Stimulated activated naive B cell treated with anti-CD40 and anti-IgM and Interleukin-4, amounts not matched to agents 10 μg/mL and 1 μg/mL and 100 μg/mL, for 72 hours (primary cell): ENCODE measurements at regions not wholly inside any gene's neighbourhood (a gene's known extent, or its start where the extent isn't known, plus 50 kb on each side); places are given as distances from the start of the nearest gene placed in this dataset.

ENCODE experiments used
- ATAC-seq, 2 donors: fragments of 150-1000 bp; cut with Tn5 transposase; replicated peaks; 2 replicates each; pipeline ENCODE4 v1.10.0; 2021; ENCODE audit warnings: moderate library complexity in 1 of 2
- DNase-seq: peaks from one replicate; pipeline ENCODE4 v3.0.0; 2021
- H3K27ac Mint-ChIP-seq: one replicate; pipeline ENCODE4 v1.8.0; 2022; ENCODE audit warnings: mild to moderate bottlenecking, mixed read lengths
- H3K27me3 Mint-ChIP-seq, 2 donors: one replicate each; pipeline ENCODE4 v1.8.0; 2022; ENCODE audit warnings: mixed read lengths in 2 of 2
- H3K36me3 Mint-ChIP-seq, 2 donors: one replicate each; pipeline ENCODE4 v1.8.0; 2022; ENCODE audit warnings: mixed read lengths in 2 of 2, mild to moderate bottlenecking in 1 of 2
- H3K4me1 Mint-ChIP-seq, 2 donors: one replicate each; pipeline ENCODE4 v1.8.0; 2022; ENCODE audit warnings: mixed read lengths in 2 of 2, mild to moderate bottlenecking in 1 of 2
- H3K4me3 Mint-ChIP-seq, 2 donors: one replicate each; pipeline ENCODE4 v1.8.0; 2022; ENCODE audit warnings: mild to moderate bottlenecking in 2 of 2, mixed read lengths in 2 of 2, moderate library complexity in 1 of 2
- H3K9me3 Mint-ChIP-seq, 2 donors: one replicate each; pipeline ENCODE4 v1.8.0; 2022; ENCODE audit warnings: mixed read lengths in 2 of 2, mild to moderate bottlenecking in 1 of 2

DNA sequence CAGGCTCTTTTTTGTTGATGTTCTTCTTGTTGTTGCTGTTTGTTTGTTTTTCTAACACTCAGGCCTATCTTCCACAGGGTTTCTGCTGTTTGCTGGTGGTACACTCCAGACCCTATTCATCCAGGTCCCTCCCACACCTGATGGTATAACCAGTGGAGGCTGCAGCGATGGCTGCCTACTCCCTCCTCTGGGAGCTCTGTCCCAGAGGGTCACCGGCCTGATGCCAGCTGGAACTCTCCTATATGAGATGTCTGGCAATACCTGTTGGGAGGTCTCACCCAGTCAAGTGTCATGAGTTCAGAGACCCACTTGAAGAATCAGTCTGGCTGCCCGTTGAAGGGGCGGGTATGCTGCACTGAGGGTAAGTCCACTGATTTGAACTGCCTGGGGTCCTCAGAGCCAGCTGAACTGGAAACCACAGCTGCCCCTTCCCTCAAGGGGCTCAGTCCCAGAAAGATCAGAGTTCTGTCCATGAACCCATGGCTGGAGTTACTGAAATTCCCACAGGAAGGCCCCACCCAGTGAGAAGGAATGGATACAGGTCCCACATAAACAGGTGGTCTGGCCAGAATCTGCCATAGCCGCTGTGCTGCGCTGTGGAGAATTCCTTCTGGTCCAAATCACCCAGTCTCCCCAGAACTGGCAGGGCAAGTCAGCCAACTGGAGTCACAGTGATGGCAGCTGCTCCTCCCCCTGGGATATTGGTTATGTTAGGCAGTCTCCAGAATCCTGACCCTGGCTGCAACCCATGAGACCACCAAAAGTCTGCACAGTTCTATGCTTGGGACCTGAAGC, 664.4 kb downstream of the FRK start:
- Mint-ChIP-seq H3K27ac (no peak overlapping the region), H3K36me3 (no peaks in the 10 kb centered on the region), H3K4me1 (no peaks in the 10 kb centered on the region), H3K4me3 (no peak overlapping the region), H3K9me3 (peaks cover 9 to 14% of the 10 kb centered on the region in 2 donors), H3K27me3 (no peaks in the 10 kb centered on the region)
- ATAC-seq (no peak), DNase-seq (no peak)

DNA sequence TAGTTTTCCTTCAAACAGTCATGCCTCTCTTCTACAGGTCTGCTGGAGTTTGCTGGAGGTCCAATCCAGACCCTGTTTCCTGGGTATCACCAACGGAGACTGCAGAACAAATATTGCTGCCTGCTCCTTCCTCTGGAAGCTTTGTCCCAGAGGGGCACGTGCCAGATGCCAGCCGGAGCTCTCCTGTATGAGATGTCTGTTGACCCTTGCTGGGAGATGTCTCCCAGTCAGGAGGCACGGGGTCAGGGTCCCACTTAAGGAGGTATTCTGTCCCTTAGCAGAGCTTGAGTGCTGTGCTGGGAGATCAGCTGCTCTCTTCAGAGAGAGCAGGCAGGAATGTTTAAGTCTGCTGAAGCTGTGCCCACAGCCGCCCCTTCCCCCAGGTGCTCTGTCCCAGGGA, 666.9 kb downstream of the FRK start:
- ATAC-seq (no peak), DNase-seq (no peak)
- H3K27me3 Mint-ChIP-seq = no peaks in the 10 kb centered on the region
- H3K4me3 Mint-ChIP-seq = no peak overlapping the region
- H3K4me1 Mint-ChIP-seq = no peaks in the 10 kb centered on the region
- H3K36me3 Mint-ChIP-seq = no peaks in the 10 kb centered on the region
- H3K27ac Mint-ChIP-seq = no peak overlapping the region
- peaks cover 14 to 17% of the 10 kb centered on the region in 2 donors for H3K9me3 Mint-ChIP-seq

DNA sequence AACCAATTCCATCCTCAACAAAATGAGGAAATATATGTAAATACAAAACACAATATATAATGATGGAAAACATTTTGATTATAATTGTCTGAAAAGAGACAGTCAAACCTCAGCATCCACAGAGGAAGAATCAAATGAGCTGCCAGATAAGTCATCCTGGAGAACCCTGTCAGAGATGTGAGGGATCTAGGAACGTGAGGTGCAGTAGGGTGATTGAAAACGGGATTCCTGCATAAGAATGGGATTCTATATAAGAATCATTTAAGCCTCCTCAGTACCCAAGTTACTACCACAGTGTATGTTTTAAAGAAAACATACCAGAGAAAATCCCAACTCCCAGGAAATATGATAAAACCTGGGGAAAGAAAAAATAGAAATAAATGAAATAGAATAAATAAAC, 690.5 kb downstream of the FRK start:
- Mint-ChIP-seq H3K27me3 (no peaks in the 10 kb centered on the region), H3K9me3 (peaks cover 7 to 15% of the 10 kb centered on the region in 2 donors), H3K4me1 (no peaks in the 10 kb centered on the region)

DNA sequence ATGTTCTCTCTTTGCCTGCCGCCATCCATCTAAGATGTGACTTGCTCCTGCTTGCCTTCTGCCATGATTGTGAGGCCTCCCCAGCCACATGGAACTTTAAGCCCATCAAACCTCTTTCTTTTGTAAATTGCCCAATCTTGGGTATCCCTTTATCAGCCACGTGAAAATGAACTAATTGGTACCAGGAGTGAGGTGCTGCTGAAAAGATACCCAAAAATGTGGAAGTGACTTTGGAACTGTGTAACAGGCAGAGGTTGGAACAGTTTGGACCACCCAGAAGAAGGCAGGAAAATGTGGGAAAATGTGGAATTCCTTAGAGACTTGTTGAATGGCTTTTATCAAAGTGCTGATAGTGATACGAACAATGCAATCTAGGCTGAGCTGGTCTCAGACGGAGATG, 694.9 kb downstream of the FRK start:
- Mint-ChIP-seq H3K4me3 (no peak overlapping the region), H3K36me3 (peaks cover 0 to 2% of the 10 kb centered on the region in 2 donors), H3K27ac (no peak overlapping the region), H3K27me3 (no peaks in the 10 kb centered on the region), H3K4me1 (no peaks in the 10 kb centered on the region), H3K9me3 (peaks cover 7 to 9% of the 10 kb centered on the region in 2 donors)
- no peak for DNase-seq
- no peak for ATAC-seq

More for the DNA sequence above, 690.5 kb downstream of the FRK start:
- no peak for DNase-seq
- Mint-ChIP-seq H3K36me3 (peaks cover 0 to 2% of the 10 kb centered on the region in 2 donors), H3K27ac (no peak overlapping the region), H3K4me3 (no peak overlapping the region)
- ATAC-seq = no peak

DNA sequence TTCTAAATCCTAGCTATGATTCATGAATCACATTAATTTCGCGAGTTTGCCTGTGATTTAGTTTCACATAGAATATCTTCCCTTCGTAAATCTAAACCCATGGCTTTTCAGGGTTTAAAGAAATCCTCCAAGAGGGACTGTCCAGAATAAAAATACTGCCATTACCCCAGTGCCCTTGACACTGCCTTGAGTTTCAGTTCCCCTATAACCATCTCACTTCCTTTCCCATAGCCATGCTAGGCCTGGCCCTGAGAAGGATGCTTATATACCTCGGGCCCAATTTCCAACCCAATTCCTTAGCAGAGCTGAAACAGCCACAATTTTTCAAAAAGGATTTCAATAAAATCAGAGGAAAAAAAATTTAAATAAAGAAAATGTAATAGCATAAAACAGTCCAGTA, 697.3 kb downstream of the FRK start:
- Mint-ChIP-seq H3K27ac (no peak overlapping the region), H3K4me3 (no peak overlapping the region), H3K27me3 (no peaks in the 10 kb centered on the region), H3K4me1 (no peaks in the 10 kb centered on the region), H3K9me3 (peaks cover 7% of the 10 kb centered on the region in 2 donors), H3K36me3 (peaks cover 0 to 2% of the 10 kb centered on the region in 2 donors)
- ATAC-seq (peak; percentile 58 to 79), DNase-seq (no peak)

DNA sequence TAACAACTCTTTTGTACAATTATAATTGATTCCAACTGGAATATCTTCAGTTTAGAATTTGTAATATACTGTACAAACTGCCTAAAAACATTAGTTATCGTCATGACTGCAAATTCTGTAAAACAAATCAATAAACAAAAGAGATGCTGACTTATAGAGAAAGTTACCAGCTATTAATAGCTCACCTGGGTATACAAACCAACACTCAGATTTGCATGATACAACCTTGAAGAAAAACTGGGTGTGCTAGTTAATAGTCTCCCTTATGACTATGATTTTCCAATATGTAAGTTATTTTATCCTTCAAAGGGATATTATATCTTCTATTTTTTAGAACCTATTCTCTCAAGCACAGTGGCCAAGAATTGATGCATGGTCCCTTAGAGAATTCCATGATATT, 698.5 kb downstream of the FRK start:
- Mint-ChIP-seq H3K27ac (no peak overlapping the region), H3K4me3 (no peak overlapping the region), H3K9me3 (peaks cover 7% of the 10 kb centered on the region in 2 donors), H3K4me1 (no peaks in the 10 kb centered on the region), H3K27me3 (no peaks in the 10 kb centered on the region), H3K36me3 (peaks cover 0 to 2% of the 10 kb centered on the region in 2 donors)
- ATAC-seq = no peak
- no peak for DNase-seq

DNA sequence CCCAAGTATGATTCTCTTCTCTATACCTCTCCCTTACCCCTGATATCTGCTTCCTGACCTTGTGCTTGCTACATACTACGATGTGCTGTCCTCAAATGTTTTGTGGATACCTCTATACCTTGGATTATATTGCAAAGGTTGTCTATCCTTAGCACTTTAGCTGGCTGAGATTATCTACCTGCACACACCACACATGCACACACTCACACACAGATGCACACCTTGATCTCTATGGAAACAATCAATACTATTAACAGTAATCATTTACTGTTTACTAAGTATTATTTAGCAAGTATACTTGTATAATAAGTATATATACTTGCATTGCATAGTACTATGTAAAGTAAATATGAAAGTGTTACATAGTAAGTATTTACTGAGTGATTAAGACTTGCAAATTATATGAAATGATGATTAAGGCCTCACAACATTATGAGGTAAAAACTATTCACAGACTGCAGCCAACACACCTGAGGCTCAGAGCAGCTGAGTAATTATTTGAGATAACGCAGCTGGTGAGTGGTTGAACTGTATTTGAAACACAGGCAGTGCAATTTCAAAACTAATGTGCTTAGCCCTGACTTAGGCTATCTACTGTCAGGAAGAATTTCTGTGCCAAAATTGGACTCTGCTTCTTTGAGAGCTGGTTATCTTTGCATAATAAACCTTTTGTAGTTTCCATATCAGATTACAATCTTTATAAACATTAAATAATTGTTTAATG, 699.9 kb downstream of the FRK start:
- DNase-seq (no peak), ATAC-seq (no peak)
- no peak overlapping the region for H3K27ac Mint-ChIP-seq
- H3K27me3 Mint-ChIP-seq = no peaks in the 10 kb centered on the region
- no peak overlapping the region for H3K4me3 Mint-ChIP-seq
- no peaks in the 10 kb centered on the region for H3K4me1 Mint-ChIP-seq
- peaks cover 0 to 1% of the 10 kb centered on the region in 2 donors for H3K36me3 Mint-ChIP-seq
- peaks cover 3 to 5% of the 10 kb centered on the region in 2 donors for H3K9me3 Mint-ChIP-seq

DNA sequence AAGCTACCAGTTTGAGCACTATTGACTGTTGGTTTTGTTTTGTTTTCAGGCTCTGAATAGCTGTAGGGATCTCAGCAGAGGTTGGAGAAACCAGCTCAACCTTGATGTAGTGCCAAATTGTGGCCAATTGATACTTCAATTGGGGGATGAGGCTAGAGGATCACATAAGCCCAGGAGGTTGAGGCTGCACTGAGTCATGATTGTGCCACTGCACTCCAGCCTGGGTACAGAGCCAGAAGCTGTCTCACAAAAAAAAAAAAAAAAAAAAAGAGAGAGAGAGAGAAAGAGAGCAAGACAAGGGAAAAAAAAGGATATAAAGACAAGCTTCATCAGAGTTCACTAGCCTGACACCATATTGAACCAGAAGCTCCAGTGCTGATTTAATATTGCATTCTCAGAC, 702.1 kb downstream of the FRK start:
- Mint-ChIP-seq H3K36me3 (no peaks in the 10 kb centered on the region), H3K4me3 (no peak overlapping the region), H3K9me3 (peaks cover 0 to 3% of the 10 kb centered on the region in 2 donors), H3K4me1 (no peaks in the 10 kb centered on the region), H3K27me3 (no peaks in the 10 kb centered on the region), H3K27ac (no peak overlapping the region)
- ATAC-seq (no peak), DNase-seq (no peak)

DNA sequence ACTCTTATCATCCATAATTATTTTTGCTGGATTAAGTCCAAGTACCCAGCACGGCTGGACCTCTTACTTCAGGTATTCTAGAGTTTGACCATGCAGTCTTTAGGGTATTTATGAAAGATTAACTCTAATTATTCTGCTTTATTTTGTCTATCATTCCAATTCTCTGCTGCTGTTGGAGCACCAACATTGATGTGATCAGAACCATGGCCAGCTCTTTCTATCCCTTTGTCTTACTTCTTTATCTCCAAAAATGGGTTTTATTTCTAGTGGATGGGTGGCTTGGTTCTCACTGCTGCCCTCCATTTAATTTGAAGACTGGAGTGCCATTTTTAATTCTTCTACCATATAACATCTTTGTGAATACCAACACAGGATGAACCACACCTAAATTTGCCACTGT, 704.3 kb downstream of the FRK start:
- no peak for DNase-seq
- Mint-ChIP-seq H3K4me3 (no peak overlapping the region), H3K9me3 (peaks cover 0 to 3% of the 10 kb centered on the region in 2 donors), H3K27me3 (no peaks in the 10 kb centered on the region), H3K27ac (no peak overlapping the region), H3K4me1 (no peaks in the 10 kb centered on the region), H3K36me3 (no peaks in the 10 kb centered on the region)
- no peak for ATAC-seq

DNA sequence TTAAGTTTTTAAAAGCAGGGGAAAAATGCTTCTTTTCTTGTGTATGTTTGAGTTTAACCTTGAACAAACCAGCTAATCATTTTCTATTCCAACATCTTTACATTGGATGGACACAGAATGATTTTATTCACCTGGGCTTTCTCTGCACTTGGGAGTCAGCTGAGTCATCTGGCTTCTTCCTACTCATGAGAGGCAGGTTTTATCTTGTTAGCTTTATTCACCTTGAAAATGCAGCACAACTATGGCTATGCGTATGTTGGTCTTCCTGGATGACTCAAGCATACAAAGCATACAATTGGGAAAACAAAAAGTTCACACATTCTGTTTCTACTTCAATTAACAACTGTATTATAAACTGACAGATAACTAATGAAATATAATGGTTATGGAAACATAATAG, 737.7 kb downstream of the FRK start:
- Mint-ChIP-seq H3K9me3 (no peaks in the 10 kb centered on the region), H3K27me3 (no peaks in the 10 kb centered on the region), H3K4me1 (no peaks in the 10 kb centered on the region), H3K27ac (no peak overlapping the region), H3K36me3 (no peaks in the 10 kb centered on the region), H3K4me3 (no peak overlapping the region)
- no peak for ATAC-seq
- no peak for DNase-seq

DNA sequence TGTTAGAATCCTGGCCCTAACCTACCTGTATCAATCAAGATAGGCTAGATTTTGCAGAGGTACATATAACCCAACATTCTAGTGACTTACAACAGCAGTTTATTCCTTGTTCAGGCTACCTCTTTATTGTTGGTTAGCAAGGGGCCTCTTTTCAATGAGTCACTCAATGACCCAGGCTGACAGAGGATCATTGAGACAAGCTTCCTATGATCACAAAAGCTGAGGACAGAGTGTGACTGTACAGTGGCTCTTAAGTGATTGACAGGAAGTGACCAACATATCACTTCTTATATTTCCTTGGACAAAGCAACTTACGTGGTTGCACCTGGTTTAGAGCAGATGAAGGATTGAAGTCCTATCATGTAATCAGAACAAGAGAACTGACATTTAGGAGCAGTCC, 740.9 kb downstream of the FRK start:
- ATAC-seq = no peak
- Mint-ChIP-seq H3K9me3 (no peaks in the 10 kb centered on the region), H3K27me3 (no peaks in the 10 kb centered on the region), H3K27ac (no peak overlapping the region), H3K4me1 (no peaks in the 10 kb centered on the region), H3K4me3 (no peak overlapping the region), H3K36me3 (no peaks in the 10 kb centered on the region)
- DNase-seq = no peak

DNA sequence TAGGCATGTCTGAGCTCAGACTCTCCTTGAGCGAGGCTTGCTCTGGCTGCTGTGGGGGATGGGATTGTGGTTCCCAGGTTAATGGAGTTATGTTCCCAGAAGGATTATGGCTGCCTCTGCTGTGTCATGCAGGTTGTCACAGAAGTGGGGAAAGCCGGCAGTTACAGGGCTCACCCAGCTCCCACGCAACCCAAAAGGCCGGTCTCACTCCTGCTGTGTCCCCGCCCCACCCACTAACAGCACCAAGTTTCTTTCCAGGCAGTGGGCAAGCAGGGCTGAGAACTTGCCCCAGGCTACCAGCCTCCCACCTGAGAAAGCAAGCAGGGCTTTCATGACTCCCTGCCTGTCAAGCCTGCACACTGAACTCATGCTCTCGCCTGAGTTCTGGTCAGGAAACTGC, 750.5 kb downstream of the FRK start:
- DNase-seq (no peak), ATAC-seq (no peak)
- peaks cover 7 to 10% of the 10 kb centered on the region in 2 donors for H3K9me3 Mint-ChIP-seq
- H3K27me3 Mint-ChIP-seq = no peaks in the 10 kb centered on the region
- no peak overlapping the region for H3K27ac Mint-ChIP-seq
- no peaks in the 10 kb centered on the region for H3K36me3 Mint-ChIP-seq
- no peak overlapping the region for H3K4me3 Mint-ChIP-seq
- H3K4me1 Mint-ChIP-seq = no peaks in the 10 kb centered on the region

DNA sequence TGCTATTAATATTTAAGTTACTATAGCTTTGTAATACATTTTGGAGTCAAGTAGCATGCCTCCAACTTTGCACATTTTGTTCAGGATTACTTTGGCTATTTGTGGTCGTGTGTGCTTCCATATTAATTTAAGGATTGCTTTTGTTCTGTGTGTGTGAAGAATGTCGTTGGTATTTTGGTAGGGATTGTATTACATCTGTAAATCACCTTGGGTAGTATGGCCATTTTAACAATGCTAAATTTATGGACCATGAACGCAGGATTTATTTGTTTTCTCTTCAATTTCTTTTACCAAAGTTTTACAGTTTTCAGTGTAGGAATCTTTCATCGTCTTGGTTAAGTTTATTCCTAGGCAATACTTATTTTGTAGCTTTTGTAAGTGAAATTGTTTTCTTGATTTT, 758.0 kb downstream of the FRK start:
- H3K27me3 Mint-ChIP-seq = no peaks in the 10 kb centered on the region

DNA sequence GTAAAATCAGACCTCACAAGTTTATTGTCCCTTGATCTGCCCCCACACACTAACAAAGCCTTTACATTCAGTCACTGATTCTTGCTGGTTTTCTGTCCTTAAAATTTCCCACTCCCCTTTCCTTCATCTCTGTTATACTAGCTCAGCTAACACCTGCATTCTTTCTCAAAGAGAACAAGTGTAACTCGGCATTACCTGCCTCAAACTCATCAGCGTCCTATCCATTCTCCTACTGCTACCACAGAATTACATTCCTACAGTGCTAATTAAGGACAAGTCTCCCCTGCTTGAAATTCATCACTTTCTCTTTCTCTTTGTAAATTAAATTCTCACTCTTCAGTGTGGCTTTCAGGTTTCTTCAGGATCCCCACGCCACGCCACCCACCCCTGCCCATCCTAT, 773.2 kb downstream of the FRK start:
- no peaks in the 10 kb centered on the region for H3K4me1 Mint-ChIP-seq
- DNase-seq (no peak), ATAC-seq (no peak)
- no peak overlapping the region for H3K27ac Mint-ChIP-seq
- no peaks in the 10 kb centered on the region for H3K27me3 Mint-ChIP-seq
- H3K9me3 Mint-ChIP-seq = peaks cover 0 to 4% of the 10 kb centered on the region in 2 donors
- H3K36me3 Mint-ChIP-seq = no peaks in the 10 kb centered on the region
- no peak overlapping the region for H3K4me3 Mint-ChIP-seq

More for the DNA sequence above, 758.0 kb downstream of the FRK start:
- ATAC-seq (no peak), DNase-seq (no peak)
- Mint-ChIP-seq H3K27ac (no peak overlapping the region), H3K36me3 (no peaks in the 10 kb centered on the region), H3K9me3 (peaks cover 0 to 11% of the 10 kb centered on the region in 2 donors), H3K4me1 (no peaks in the 10 kb centered on the region), H3K4me3 (no peak overlapping the region)
